Vagina (tissue), 2 donors: ENCODE measurements at regions not wholly inside any gene's neighbourhood (a gene's known extent, or its start where the extent isn't known, plus 50 kb on each side); places are given as distances from the start of the nearest gene placed in this dataset.
"Not testable (repeated sequence)": the region's sequence is repeated elsewhere in the genome, so short reads cannot be mapped to it uniquely, and the experiment has no call there.

Experiments
- DNase-seq, 2 donors: peaks; one replicate each; pipeline ENCODE4 v3.0.0-alpha.2; 2017; ENCODE audit errors: extremely low spot score in 2 of 2
- H3K27ac ChIP-seq: fragments of 200-600 bp; sonication (generic); one replicate; pipeline ENCODE4 v1.5.1; 2019
- H3K27me3 ChIP-seq: fragments of 200-600 bp; sonication (generic); one replicate; pipeline ENCODE4 v1.5.1; 2019
- H3K36me3 ChIP-seq, 2 donors: fragments of 200-600 bp; sonication (generic); one replicate each; pipeline ENCODE4 v1.5.1; 2017 to 2019
- H3K4me1 ChIP-seq: fragments of 200-600 bp; sonication (generic); one replicate; pipeline ENCODE4 v1.5.1; 2019
- H3K4me3 ChIP-seq, 2 donors: fragments of 200-600 bp; sonication (generic); 1 replicate in 1 of 2; 2 replicates in 1 of 2; pipeline ENCODE4 v1.5.1; 2016 to 2019
- H3K9me3 ChIP-seq: fragments of 200-600 bp; sonication (generic); one replicate; pipeline ENCODE4 v1.5.1; 2019
- intact Hi-C: fragments of 100-400 bp; cut with DNase I; formaldehyde crosslinking; loops from one replicate; pipeline ENCODE4 v1.15.1; 2023

- H3K27ac ChIP-seq, DNase-seq, H3K4me3 ChIP-seq, H3K36me3 ChIP-seq, H3K27me3 ChIP-seq, H3K9me3 ChIP-seq, intact Hi-C loops, H3K4me1 ChIP-seq: not testable (repeated sequence)
Observed at GRCh38 chrX:89539150-89539549, 382.6 kb upstream of the TGIF2LX start.

GRCh38 chrX:89557146-89557545 is 364.6 kb upstream of the TGIF2LX start:
- intact Hi-C loops, DNase-seq, H3K27me3 ChIP-seq, H3K4me3 ChIP-seq, H3K36me3 ChIP-seq, H3K9me3 ChIP-seq, H3K27ac ChIP-seq, H3K4me1 ChIP-seq: not testable (repeated sequence)

- intact Hi-C loops, H3K9me3 ChIP-seq, H3K27ac ChIP-seq, DNase-seq, H3K36me3 ChIP-seq, H3K4me3 ChIP-seq, H3K4me1 ChIP-seq, H3K27me3 ChIP-seq: not testable (repeated sequence)
Observed at GRCh38 chrX:89562079-89562478, 359.6 kb upstream of the TGIF2LX start.

GRCh38 chrX:89563107-89563506 is 358.6 kb upstream of the TGIF2LX start:
- H3K9me3 ChIP-seq, H3K4me1 ChIP-seq, intact Hi-C loops, H3K27me3 ChIP-seq, DNase-seq, H3K4me3 ChIP-seq, H3K27ac ChIP-seq, H3K36me3 ChIP-seq: not testable (repeated sequence)

GRCh38 chrX:89567787-89568186 is 353.9 kb upstream of the TGIF2LX start:
- H3K9me3 ChIP-seq, H3K27ac ChIP-seq, H3K36me3 ChIP-seq, intact Hi-C loops, H3K4me3 ChIP-seq, H3K27me3 ChIP-seq, DNase-seq, H3K4me1 ChIP-seq: not testable (repeated sequence)

GRCh38 chrX:89581868-89582267 is 339.8 kb upstream of the TGIF2LX start:
- H3K27me3 ChIP-seq, DNase-seq, intact Hi-C loops, H3K27ac ChIP-seq, H3K9me3 ChIP-seq, H3K36me3 ChIP-seq, H3K4me1 ChIP-seq, H3K4me3 ChIP-seq: not testable (repeated sequence)

GRCh38 chrX:89631858-89632257 is 289.9 kb upstream of the TGIF2LX start:
- H3K4me3 ChIP-seq, H3K9me3 ChIP-seq, H3K4me1 ChIP-seq, intact Hi-C loops, DNase-seq, H3K27me3 ChIP-seq, H3K27ac ChIP-seq, H3K36me3 ChIP-seq: not testable (repeated sequence)

- H3K27me3 ChIP-seq, DNase-seq, intact Hi-C loops, H3K27ac ChIP-seq, H3K36me3 ChIP-seq, H3K9me3 ChIP-seq, H3K4me1 ChIP-seq, H3K4me3 ChIP-seq: not testable (repeated sequence)
Observed at GRCh38 chrX:89635887-89636286, 285.8 kb upstream of the TGIF2LX start.

GRCh38 chrX:89658662-89659061 is 263.0 kb upstream of the TGIF2LX start:
- H3K27me3 ChIP-seq, DNase-seq, H3K9me3 ChIP-seq, H3K4me3 ChIP-seq, H3K27ac ChIP-seq, H3K36me3 ChIP-seq, intact Hi-C loops, H3K4me1 ChIP-seq: not testable (repeated sequence)

- H3K4me3 ChIP-seq, H3K36me3 ChIP-seq, H3K27me3 ChIP-seq, DNase-seq, H3K9me3 ChIP-seq, H3K4me1 ChIP-seq, intact Hi-C loops, H3K27ac ChIP-seq: not testable (repeated sequence)
Observed at GRCh38 chrX:89706481-89706880, 215.2 kb upstream of the TGIF2LX start.

- H3K36me3 ChIP-seq, H3K27ac ChIP-seq, H3K4me3 ChIP-seq, H3K27me3 ChIP-seq, intact Hi-C loops, H3K4me1 ChIP-seq, DNase-seq, H3K9me3 ChIP-seq: not testable (repeated sequence)
Observed at GRCh38 chrX:89707363-89707927, 214.3 kb upstream of the TGIF2LX start.

- H3K27me3 ChIP-seq, H3K9me3 ChIP-seq, DNase-seq, intact Hi-C loops, H3K36me3 ChIP-seq, H3K27ac ChIP-seq, H3K4me3 ChIP-seq, H3K4me1 ChIP-seq: not testable (repeated sequence)
Observed at GRCh38 chrX:89734367-89734766, 187.3 kb upstream of the TGIF2LX start.

GRCh38 chrX:89756466-89756865 is 165.2 kb upstream of the TGIF2LX start:
- H3K4me1 ChIP-seq, H3K27me3 ChIP-seq, H3K9me3 ChIP-seq, DNase-seq, intact Hi-C loops, H3K4me3 ChIP-seq, H3K27ac ChIP-seq, H3K36me3 ChIP-seq: not testable (repeated sequence)
